H54 (cell line): ENCODE measurements at regions not wholly inside any gene's neighbourhood (a gene's known extent, or its start where the extent isn't known, plus 50 kb on each side); places are given as distances from the start of the nearest gene placed in this dataset.
"Not testable (repeated sequence)": the region's sequence is repeated elsewhere in the genome, so short reads cannot be mapped to it uniquely, and the experiment has no call there.

Source experiments
- DNase-seq: peaks from one replicate; pipeline ENCODE4 v3.0.0; 2011; ENCODE audit warnings: low spot score, mixed read lengths; ENCODE audit not compliant: insufficient read length
- FAIRE-seq: peaks from 3 replicates; lab custom pipeline; 2011; peaks lifted over from hg19 to GRCh38; lab: Jason Lieb, UNC
- POLR2A ChIP-seq: IDR thresholded peaks from 2 replicates; pipeline ENCODE4 v1.6.1; 2011; ENCODE audit warnings: low read depth, mild to moderate bottlenecking, low read length

DNA sequence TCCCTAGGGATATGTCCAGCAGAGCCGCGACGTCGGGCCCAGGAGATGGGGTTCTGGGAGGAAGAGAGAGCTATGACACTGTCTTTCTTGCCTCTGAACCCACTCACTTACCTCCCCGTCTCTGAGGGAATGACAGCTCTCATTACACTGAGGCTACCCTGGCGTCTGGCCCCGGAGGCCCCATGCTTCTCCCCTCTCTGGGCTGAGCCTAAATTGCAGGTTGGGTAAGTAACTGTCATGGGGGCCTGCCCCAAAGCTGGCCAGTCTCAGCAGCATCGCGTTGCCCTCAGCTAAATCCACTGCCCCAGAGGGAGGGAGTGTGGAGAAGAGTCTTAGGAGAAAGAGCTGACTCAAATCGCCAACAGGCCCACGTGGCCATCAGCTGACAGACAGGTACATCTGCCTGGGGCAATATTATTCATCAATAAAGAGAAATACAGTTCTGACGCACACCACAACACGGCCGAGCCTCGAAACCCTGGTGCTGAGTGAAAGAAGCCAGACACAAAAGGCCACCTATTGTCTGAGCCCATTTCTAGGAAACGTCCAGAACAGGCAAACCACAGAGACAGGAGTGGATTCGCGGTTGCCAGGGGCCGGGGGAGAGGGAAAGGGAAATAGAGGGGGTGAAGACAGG is 156.4 kb downstream of the C16orf95 start:
- no peak for DNase-seq
- no peak for FAIRE-seq
- TF ChIP-seq POLR2A = no peak

DNA sequence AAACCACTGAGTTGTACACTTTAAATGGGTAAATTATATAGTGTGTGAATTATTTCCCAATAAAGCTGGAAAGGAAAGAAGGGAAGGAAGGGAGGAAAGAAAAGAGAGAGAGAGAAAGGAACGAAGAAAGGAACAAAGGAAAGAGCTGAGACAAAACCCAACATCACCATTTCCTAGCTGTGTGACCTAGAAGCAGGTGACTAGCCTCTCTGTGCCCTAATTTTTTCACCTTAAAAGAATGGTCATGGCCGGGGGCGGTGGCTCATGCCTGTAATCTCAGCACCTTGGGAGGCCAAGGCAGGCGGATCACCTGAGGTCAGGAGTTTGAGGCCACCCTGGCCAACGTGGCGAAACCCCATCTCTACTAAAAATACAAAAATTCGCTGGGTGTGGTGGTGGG is 155.8 kb downstream of the C16orf95 start:
- not testable (repeated sequence) for FAIRE-seq, DNase-seq

DNA sequence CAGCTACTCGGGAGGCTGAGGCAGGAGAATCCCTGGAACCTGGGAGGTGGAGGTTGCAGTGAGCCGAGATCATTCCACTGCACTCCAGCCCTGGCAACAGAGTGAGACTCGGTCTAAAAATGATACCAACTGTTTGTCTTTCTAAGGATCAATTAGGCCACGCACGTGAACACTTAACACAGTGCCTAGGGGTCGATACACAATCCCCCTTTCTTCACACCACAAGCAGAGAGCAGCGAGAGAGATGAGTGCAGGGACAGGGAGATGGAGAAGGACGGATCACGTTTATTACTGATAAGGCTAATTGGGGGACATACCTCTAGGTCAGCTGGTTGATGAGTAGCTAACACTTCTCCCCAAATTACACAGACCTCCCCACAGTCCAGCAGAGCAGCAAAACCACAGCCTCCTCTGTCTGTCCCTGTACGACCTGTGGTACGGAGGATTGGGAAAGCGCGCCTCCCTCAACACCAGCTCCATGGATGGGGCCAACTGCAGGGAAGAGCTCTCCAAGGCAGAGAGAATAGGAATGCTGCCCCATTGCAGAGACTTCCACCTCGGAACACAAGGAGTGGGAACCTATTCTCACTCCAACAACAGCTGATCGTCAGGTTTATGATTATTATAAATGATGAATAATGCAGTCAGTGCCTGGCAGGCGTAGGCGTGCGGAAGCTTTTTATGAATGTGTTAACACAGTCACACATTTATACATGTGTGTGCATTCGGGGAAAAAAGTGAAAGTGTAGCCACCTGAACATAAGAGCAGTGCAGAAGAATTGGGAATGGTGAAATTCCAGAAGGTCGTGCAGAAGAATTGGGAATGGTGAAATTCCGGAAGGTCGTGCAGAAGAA is 155.1 kb downstream of the C16orf95 start:
- TF ChIP-seq POLR2A = no peak
- DNase-seq = no peak
- FAIRE-seq = no peak

DNA sequence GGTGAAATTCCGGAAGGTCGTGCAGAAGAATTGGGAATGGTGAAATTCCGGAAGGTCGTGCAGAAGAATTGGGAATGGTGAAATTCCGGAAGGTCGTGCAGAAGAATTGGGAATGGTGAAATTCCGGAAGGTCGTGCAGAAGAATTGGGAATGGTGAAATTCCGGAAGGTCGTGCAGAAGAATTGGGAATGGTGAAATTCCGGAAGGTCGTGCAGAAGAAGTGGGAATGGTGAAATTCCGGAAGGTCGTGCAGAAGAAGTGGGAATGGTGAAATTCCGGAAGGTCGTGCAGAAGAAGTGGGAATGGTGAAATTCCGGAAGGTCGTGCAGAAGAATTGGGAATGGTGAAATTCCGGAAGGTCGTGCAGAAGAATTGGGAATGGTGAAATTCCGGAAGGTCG is 154.4 kb downstream of the C16orf95 start:
- DNase-seq, FAIRE-seq: not testable (repeated sequence)

DNA sequence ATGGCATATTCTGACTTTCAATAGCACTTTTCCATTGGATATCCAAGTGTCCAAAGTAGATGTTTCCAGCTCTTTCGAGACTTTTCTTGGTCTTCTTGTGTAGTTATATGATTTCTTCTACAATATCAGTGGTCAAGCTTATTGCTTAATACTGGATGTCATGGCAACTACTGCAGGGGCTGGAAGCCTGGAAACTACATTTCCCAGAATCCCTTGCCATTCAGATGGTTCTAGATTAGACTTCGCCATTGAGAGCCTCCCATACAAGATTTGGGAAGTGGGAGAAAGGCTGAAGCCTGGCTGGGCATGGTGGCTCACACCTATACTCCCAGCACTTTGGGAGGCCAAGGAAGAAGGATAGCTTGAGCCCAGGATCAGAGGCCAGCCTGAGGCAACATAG is 153.6 kb downstream of the C16orf95 start:
- FAIRE-seq = no peak
- no peak for TF ChIP-seq POLR2A
- no peak for DNase-seq

GRCh38 chr16:87165151-87165550 is 152.0 kb downstream of the C16orf95 start:
- TF ChIP-seq POLR2A = no peak
- FAIRE-seq = no peak
- DNase-seq = no peak

DNA sequence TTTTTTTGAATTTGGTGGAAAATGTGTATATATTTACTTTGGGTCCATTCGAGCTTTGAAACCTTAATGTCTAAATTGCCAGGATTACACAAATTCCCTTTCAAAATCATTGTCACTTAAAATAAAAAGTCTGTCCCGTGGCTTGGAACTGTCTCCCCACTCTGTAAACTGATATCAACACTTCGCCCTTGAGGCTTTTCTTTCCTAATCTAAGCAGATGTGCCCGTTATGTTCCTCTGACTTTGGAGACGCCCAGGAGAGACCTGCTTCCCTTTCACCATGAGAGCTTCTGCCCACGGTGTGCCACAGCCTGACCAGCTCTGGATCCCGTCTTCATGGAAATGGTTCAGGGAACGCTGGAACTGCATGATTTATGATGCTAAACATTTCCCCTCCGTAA is 151.3 kb downstream of the C16orf95 start:
- TF ChIP-seq POLR2A = no peak
- FAIRE-seq = no peak
- no peak for DNase-seq

DNA sequence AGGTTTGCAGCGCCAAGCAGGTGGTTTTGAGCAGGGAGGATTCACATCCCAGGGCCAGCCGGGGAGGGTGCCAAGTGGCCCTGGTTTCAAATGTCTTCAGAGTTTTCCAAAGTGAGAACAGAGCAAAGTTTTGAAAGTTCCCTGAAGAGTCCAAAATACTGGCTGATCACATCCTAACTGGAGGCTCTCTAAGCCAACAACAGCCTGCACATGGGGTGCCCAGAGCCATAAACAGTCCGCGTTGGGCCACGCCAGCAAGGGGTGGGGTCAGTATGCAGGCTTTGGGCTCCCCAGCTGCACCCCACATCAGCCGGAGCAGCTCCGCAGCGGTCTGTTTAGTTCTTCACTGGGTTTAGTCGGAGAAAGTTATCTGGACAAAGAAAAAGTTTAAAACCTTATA is 150.9 kb downstream of the C16orf95 start:
- no peak for FAIRE-seq
- no peak for TF ChIP-seq POLR2A
- DNase-seq = no peak

DNA sequence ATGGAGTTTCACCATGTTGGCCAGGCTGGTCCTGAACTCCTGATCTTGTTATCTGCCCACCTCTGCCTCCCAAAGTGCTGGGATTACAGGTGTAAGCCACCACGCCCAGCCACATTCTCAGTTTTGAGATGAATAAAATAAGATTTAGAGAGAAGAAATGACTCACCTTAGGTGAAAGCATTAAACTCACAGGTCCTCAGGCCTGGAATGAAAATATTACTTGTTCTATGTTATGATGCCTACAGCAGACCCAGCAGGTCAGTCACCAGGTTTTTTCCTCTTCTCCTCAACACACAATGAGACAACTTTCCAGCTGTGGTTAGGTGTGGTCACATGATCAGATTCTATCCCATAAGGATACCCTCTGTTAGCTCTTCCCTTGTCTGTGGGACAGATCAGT is 150.3 kb downstream of the C16orf95 start:
- FAIRE-seq (no peak), DNase-seq (no peak)
- TF ChIP-seq POLR2A = no peak

GRCh38 chr16:87169509-87169995 is 147.6 kb downstream of the C16orf95 start:
- no peak for TF ChIP-seq POLR2A
- DNase-seq = no peak
- no peak for FAIRE-seq

DNA sequence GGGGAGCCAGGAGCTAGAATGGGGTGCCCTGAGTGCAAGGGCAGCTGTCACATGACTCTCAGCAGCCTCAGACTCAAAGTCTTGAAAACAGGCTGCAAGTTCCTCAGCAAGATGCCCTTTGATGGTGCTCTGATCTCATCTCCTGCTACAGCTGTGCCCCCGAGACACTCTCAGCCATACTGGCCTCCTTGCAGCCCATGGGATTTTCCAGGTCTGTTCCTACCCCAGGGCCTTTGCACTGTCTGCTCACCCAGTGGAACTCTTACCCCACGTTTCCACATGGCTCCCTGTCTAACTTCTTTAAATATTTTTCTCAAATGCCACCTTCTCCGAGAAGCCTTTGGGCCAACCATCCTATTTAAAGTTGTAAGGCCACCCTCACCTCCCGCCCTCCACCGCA is 146.9 kb downstream of the C16orf95 start:
- TF ChIP-seq POLR2A = no peak
- FAIRE-seq (no peak), DNase-seq (no peak)

GRCh38 chr16:87171723-87172122 is 145.5 kb downstream of the C16orf95 start:
- DNase-seq (no peak), FAIRE-seq (no peak)
- TF ChIP-seq POLR2A = no peak

DNA sequence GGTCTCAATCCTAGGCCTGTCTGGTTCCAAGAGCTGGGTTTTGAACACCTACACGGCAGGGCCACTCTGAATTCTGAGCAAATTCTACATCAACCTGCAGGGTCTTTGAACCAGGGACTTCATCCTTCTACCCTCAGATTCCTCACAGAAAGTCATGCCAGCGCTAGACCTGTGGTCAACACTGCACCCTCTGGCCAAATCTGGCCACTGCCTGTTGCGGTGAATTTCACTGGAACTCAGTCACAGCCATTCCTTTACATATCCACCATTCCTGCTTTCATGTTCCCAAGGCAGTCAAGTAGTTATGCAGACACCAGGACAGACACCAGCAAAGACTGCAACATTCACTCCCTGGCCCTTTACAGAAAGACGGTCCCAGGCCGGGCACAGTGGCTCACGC is 144.6 kb downstream of the C16orf95 start:
- FAIRE-seq = no peak
- DNase-seq = no peak
- TF ChIP-seq POLR2A = no peak

GRCh38 chr16:87173294-87173893 is 143.8 kb downstream of the C16orf95 start:
- DNase-seq (no peak), FAIRE-seq (no peak)
- TF ChIP-seq POLR2A = no peak
